ENCODE measurements at regions not wholly inside any gene's neighbourhood (a gene's known extent, or its start where the extent isn't known, plus 50 kb on each side); places are given as distances from the start of the nearest gene placed in this dataset.

DNA sequence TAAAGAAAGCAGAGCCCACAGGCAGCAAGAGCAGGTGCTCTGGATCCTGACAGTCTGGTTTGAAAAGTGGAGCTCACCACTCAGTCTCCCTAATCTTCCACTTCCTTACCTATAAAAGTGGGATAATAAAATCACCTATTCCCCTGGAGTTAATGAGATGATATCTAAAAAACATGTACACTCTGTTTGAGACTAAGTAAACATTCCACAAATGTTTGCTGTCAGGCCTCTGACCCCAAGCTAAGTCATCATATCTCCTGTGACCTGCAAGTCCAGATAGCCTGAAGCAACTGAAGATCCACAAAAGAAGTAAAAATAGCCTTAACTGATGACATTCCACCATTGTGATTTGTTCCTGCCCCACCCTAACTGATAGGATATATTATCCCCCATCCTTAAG, 1324.5 kb downstream of the XPNPEP1 start:
- intact Hi-C loops (cut with DNase I): no loop called here
- Histone ChIP-seq H3K9ac (ENCODE audit: low read depth in 2 of 2, low read length in 2 of 2) (no peak overlapping the region), H3K27ac (no peak overlapping the region), H3K4me1 (no peaks in the 10 kb centered on the region), H3K4me3 (no peak overlapping the region), H3K9me3 (no peaks in the 10 kb centered on the region), H3K36me3 (no peaks in the 10 kb centered on the region), H3K27me3 (no peaks in the 10 kb centered on the region)
- DNase-seq: no peak
- TF ChIP-seq CTCF (IDR thresholded peaks at IDR 0.05): no peak

GRCh38 chr10:108598320-108598695, 1325.0 kb downstream of the XPNPEP1 start:
- Histone ChIP-seq H3K27me3 (no peaks in the 10 kb centered on the region), H3K9ac (ENCODE audit: low read depth in 2 of 2, low read length in 2 of 2) (no peak overlapping the region)

GRCh38 chr10:108597657-108598319, 1325.5 kb downstream of the XPNPEP1 start:
- Histone ChIP-seq H3K9me3 (no peaks in the 10 kb centered on the region), H3K27ac (no peak overlapping the region), H3K36me3 (no peaks in the 10 kb centered on the region), H3K27me3 (no peaks in the 10 kb centered on the region), H3K4me1 (no peaks in the 10 kb centered on the region), H3K9ac (ENCODE audit: low read depth in 2 of 2, low read length in 2 of 2) (no peak overlapping the region), H3K4me3 (no peak overlapping the region)
- TF ChIP-seq CTCF (IDR thresholded peaks at IDR 0.05): no peak
- intact Hi-C loops (cut with DNase I): no loop called here
- no peak for DNase-seq

More at GRCh38 chr10:108598320-108598695, 1325.0 kb downstream of the XPNPEP1 start:
- no peaks in the 10 kb centered on the region for H3K4me1 ChIP-seq
- no peaks in the 10 kb centered on the region for H3K9me3 ChIP-seq
- no peaks in the 10 kb centered on the region for H3K36me3 ChIP-seq
- intact Hi-C loops (cut with DNase I): no loop called here
- TF ChIP-seq CTCF (IDR thresholded peaks at IDR 0.05): no peak
- H3K4me3 ChIP-seq: no peak overlapping the region
- H3K27ac ChIP-seq: no peak overlapping the region
- no peak for DNase-seq

DNA sequence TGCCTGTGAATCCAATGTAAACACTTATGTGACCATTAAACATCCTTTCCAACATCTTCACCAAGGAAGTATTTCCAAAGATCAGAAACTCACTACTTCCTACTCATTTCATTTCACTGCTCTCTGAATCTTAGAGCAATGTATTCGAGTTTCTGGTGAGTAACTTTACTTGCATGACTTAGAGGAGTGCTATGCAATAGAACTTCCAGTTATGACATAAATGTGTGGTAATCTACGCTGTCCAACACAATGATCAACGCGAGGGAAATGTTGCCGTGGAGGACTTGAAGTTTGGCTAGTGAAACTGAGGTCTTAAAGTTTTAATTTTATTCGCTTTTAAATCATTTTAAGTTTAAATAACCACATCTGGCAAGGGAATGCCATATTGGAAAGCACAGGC, 1326.3 kb downstream of the XPNPEP1 start:
- H3K36me3 ChIP-seq: no peaks in the 10 kb centered on the region
- H3K4me3 ChIP-seq: no peak overlapping the region
- H3K4me1 ChIP-seq: no peaks in the 10 kb centered on the region
- H3K9me3 ChIP-seq: no peaks in the 10 kb centered on the region
- no peak for DNase-seq
- no peak overlapping the region for H3K27ac ChIP-seq
- TF ChIP-seq CTCF (IDR thresholded peaks at IDR 0.05): no peak
- no peak overlapping the region for H3K9ac ChIP-seq (ENCODE audit: low read depth in 2 of 2, low read length in 2 of 2)
- H3K27me3 ChIP-seq: no peaks in the 10 kb centered on the region
- intact Hi-C loops (cut with DNase I): no loop called here

DNA sequence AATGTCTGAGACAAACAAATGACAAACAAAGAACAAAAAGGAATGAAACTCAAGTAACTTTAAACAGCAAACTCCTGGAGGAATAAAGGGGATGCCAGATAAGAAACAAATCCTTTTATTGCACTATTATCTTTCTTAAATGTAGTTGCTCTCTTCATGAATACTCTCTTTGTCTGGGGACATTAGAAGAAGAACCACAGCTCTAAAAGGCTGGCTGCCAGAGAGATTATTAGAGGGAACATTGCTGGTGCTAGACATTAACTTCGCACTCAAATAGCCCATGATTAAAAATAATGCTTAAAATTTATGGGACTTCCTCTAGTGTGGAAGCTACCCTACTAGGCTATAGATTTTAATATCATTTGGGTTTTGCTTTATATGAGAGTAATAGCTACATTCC, 1330.4 kb downstream of the XPNPEP1 start:
- Histone ChIP-seq H3K27ac (no peak overlapping the region), H3K9me3 (no peaks in the 10 kb centered on the region), H3K9ac (ENCODE audit: low read depth in 2 of 2, low read length in 2 of 2) (no peak overlapping the region), H3K27me3 (no peaks in the 10 kb centered on the region), H3K36me3 (no peaks in the 10 kb centered on the region), H3K4me1 (no peaks in the 10 kb centered on the region), H3K4me3 (no peak overlapping the region)
- DNase-seq: no peak
- intact Hi-C loops (cut with DNase I): no loop called here
- no peak for TF ChIP-seq CTCF (IDR thresholded peaks at IDR 0.05)

All from colonic mucosa (tissue), 4 donors.